Transverse colon (tissue), 4 donors: ENCODE measurements at regions not wholly inside any gene's neighbourhood (a gene's known extent, or its start where the extent isn't known, plus 50 kb on each side); places are given as distances from the start of the nearest gene placed in this dataset.

Experiments
- DNase-seq: peaks from one replicate; pipeline ENCODE4 v3.0.0-alpha.2; 2019
- H3K27ac ChIP-seq, 4 donors: fragments of 200-600 bp; sonication (generic); 2 replicates each; pipeline ENCODE4 v1.5.1; 2016 to 2018; ENCODE audit warnings: inconsistent platforms in 4 of 4
- H3K27me3 ChIP-seq: fragments of 200-600 bp; sonication (generic); 2 replicates; pipeline ENCODE4 v1.5.1; 2017; ENCODE audit warnings: inconsistent platforms
- H3K36me3 ChIP-seq, 4 donors: fragments of 200-600 bp; sonication (generic); 2 replicates each; pipeline ENCODE4 v1.5.1; 2017 to 2019; ENCODE audit warnings: inconsistent platforms in 4 of 4
- H3K4me1 ChIP-seq, 4 donors: fragments of 200-600 bp; sonication (generic); 2 replicates each; pipeline ENCODE4 v1.5.1; 2017 to 2020; ENCODE audit warnings: inconsistent platforms in 4 of 4
- H3K4me3 ChIP-seq, 4 donors: fragments of 200-600 bp; sonication (generic); 1 replicate in 1 of 4; 2 replicates in 3 of 4; pipeline versions ENCODE4 v1.5.1 to v1.6.1; 2017 to 2019; ENCODE audit warnings: inconsistent platforms in 4 of 4
- H3K9me3 ChIP-seq, 2 donors: fragments of 200-600 bp; sonication (generic); 2 replicates each; pipeline ENCODE4 v1.5.1; 2017 to 2019; ENCODE audit warnings: inconsistent platforms in 2 of 2
- EP300 ChIP-seq: sonication (generic); formaldehyde crosslinking; IDR thresholded peaks from one replicate; pipeline ENCODE4 v1.6.1; 2017; ENCODE audit warnings: antibody characterized with exemption, low read depth
- POLR2A ChIP-seq: fragments of 450-650 bp; IDR thresholded peaks from one replicate; pipeline ENCODE4 v1.6.1; 2016; ENCODE audit warnings: antibody characterized with exemption, mild to moderate bottlenecking, moderate library complexity
- POLR2AphosphoS5 ChIP-seq, 3 donors: sonication (generic); formaldehyde crosslinking; IDR thresholded peaks; one replicate each; pipeline ENCODE4 v1.6.1; 2016; ENCODE audit warnings: antibody characterized with exemption in 3 of 3
- WGBS, 2 donors: methylation state at CpG; one replicate each; pipeline ENCODE4 v1.1.5; 2018; ENCODE audit warnings: low coverage in 1 of 2; 5-methylcytosine and 5-hydroxymethylcytosine counted together
- in situ Hi-C, 4 donors: fragments of 200-750 bp; cut with MboI; loops; one replicate each; pipeline versions ENCODE4 v1.15.0 to v1.15.1; 2017; ENCODE audit warnings: low sequenced_read_pairs in 3 of 4, low pct_ligation_motif_present in 1 of 4, low pct_unique_long_range_greater_than_20kb in 1 of 4
- intact Hi-C: fragments of 100-400 bp; cut with DNase I; formaldehyde crosslinking; loops from one replicate; pipeline ENCODE4 v1.15.1; 2023; ENCODE audit warnings: low total_unique reads
- TF ChIP-seq, protein P1 (sequence below), 5 experiments: fragments of 200-600 bp in 3 of 5; fragments of 450-650 bp in 2 of 5; sonication (generic) in 3 of 5; IDR thresholded peaks; 1 replicate in 2 of 5; 2 replicates in 3 of 5; pipeline ENCODE4 v1.5.1; 2016 to 2017; ENCODE audit warnings: antibody characterized with exemption in 5 of 5, inconsistent platforms in 3 of 5, mild to moderate bottlenecking in 2 of 5, moderate library complexity in 1 of 5

DNA sequence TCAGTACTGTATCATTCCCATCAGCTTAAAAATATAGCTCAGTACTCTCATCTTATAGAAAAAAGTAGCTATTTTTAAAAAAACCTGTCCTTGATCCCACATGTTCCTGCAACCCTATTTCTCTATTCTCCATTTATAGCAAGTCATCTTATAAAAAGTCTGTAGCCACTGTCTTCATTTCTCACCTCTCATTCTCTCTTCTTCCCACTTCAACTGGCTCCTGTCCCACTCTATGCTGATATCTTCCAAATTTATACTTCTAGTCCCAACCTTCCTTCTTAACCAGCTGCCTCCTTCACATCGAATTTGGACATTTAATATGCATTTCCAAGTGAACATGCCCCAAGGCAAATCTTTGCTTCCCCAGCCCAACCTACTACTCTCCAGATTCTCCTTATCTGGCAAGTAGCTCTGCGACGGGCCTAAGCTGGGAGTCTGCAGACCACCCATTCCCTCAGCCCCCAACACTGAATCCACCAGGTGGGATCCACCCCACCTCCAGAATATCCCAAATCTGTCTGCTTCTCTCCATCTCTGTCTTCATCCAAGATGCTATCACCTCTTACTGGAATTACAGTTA, 52.0 kb upstream of the TANC2 start:
- Histone ChIP-seq H3K4me1 (no peaks in the 10 kb centered on the region), H3K27ac (no peak overlapping the region), H3K36me3 (no peaks in the 10 kb centered on the region), H3K4me3 (no peak overlapping the region), H3K9me3 (no peaks in the 10 kb centered on the region), H3K27me3 (no peaks in the 10 kb centered on the region)
- in situ Hi-C loops, result no loop called here
- no peak for DNase-seq
- 74 to 91% methylated on average over 3 of the region's 3 CpGs for WGBS, 2 donors
- intact Hi-C loops, result no loop called here
- TF ChIP-seq POLR2AphosphoS5 (IDR thresholded peaks at IDR 0.05), result no peak
- TF ChIP-seq, protein P1, sequence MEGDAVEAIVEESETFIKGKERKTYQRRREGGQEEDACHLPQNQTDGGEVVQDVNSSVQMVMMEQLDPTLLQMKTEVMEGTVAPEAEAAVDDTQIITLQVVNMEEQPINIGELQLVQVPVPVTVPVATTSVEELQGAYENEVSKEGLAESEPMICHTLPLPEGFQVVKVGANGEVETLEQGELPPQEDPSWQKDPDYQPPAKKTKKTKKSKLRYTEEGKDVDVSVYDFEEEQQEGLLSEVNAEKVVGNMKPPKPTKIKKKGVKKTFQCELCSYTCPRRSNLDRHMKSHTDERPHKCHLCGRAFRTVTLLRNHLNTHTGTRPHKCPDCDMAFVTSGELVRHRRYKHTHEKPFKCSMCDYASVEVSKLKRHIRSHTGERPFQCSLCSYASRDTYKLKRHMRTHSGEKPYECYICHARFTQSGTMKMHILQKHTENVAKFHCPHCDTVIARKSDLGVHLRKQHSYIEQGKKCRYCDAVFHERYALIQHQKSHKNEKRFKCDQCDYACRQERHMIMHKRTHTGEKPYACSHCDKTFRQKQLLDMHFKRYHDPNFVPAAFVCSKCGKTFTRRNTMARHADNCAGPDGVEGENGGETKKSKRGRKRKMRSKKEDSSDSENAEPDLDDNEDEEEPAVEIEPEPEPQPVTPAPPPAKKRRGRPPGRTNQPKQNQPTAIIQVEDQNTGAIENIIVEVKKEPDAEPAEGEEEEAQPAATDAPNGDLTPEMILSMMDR (IDR thresholded peaks at IDR 0.05), result no peak
- TF ChIP-seq EP300, result no peak
- no peak for TF ChIP-seq POLR2A

DNA sequence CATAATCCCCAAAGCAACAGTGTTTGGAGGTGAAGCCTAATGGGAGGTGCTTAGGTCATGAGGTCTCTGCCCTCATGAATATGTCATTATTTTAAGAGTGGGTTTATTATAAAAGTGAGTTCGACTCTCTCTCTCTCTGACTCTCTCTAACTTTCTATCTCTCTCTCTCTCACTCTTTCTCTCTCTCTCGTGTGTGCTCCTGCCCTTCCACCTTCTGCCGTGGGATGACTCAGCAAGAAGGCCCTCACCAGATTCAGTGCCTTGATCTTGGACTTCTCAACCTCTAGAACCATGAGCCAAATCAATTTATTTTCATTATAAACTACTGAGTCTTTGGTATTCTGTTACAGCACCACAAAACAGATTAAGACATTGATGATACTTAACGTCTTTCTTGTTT, 53.7 kb upstream of the TANC2 start:
- H3K27ac ChIP-seq, result no peak overlapping the region
- H3K4me3 ChIP-seq, result no peak overlapping the region
- intact Hi-C loops, result no loop called here
- no peaks in the 10 kb centered on the region for H3K4me1 ChIP-seq
- 79 to 88% methylated on average over 4 of the region's 4 CpGs for WGBS, 2 donors
- H3K36me3 ChIP-seq, result no peaks in the 10 kb centered on the region
- DNase-seq, result no peak
- TF ChIP-seq POLR2A, result no peak
- TF ChIP-seq, protein P1 (IDR thresholded peaks at IDR 0.05), result no peak
- TF ChIP-seq EP300, result no peak
- no peak for TF ChIP-seq POLR2AphosphoS5 (IDR thresholded peaks at IDR 0.05)
- H3K27me3 ChIP-seq, result no peaks in the 10 kb centered on the region
- H3K9me3 ChIP-seq, result no peaks in the 10 kb centered on the region
- in situ Hi-C loops, result no loop called here

DNA sequence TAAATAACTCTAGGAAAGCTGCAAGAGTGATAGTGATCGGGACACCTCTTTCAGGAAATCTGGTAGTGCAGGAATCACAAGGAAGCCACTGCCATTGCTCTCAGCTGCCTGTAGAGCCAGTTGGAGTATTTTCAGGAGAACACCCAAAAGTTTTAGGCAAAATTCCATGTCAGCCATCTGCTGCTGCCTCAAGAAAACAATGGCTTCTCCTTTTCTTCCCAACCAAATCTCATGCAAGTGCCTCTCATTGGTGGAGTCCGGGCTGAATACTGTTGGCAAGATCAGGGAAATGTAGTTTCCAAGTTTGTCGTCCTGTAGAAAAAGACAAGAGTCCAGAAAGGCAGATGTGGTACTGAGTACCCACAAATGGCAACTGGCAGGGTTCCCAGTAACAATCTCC, 54.9 kb upstream of the TANC2 start:
- intact Hi-C loops (no loop called here), in situ Hi-C loops (no loop called here)
- Histone ChIP-seq H3K4me3 (no peak overlapping the region), H3K9me3 (no peaks in the 10 kb centered on the region), H3K27me3 (no peaks in the 10 kb centered on the region), H3K36me3 (no peaks in the 10 kb centered on the region), H3K4me1 (no peaks in the 10 kb centered on the region), H3K27ac (no peak overlapping the region)
- WGBS, 2 donors, result 57% methylated on average over 3 of the region's 3 CpGs; no CpG with 5 or more reads in 1 of the 2 donors
- TF ChIP-seq POLR2A (no peak), EP300 (no peak), POLR2AphosphoS5 (IDR thresholded peaks at IDR 0.05) (no peak)
- TF ChIP-seq, protein P1 (IDR thresholded peaks at IDR 0.05), result no peak
- DNase-seq, result no peak

DNA sequence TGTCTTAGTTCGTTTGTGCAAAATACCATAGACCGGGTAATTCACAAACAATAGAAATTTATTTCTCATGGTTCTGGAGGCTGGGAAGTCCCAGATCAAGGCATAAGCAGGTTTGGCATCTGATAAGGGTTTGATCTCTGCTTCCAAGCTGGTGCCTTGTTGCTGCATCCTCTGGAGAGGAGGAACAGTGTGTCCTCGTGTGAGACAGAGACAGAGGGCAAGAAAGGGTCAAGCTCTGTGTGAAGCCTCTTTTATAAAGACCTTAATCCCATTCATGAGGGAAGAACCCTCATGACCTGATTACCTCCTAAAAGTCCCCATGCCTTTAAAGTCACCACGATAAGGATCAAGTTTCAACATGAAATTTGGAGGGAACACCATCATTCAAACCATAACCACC, 55.8 kb upstream of the TANC2 start:
- WGBS, 2 donors, result 63 to 67% methylated on average over 1 to 4 of the region's 4 CpGs

More for the DNA sequence above, 55.8 kb upstream of the TANC2 start:
- DNase-seq, result no peak
- intact Hi-C loops, result no loop called here
- in situ Hi-C loops, result no loop called here
- no peaks in the 10 kb centered on the region for H3K4me1 ChIP-seq
- H3K9me3 ChIP-seq, result no peaks in the 10 kb centered on the region
- H3K27me3 ChIP-seq, result no peaks in the 10 kb centered on the region
- H3K27ac ChIP-seq, result no peak overlapping the region
- H3K4me3 ChIP-seq, result no peak overlapping the region
- TF ChIP-seq EP300 (no peak), POLR2AphosphoS5 (IDR thresholded peaks at IDR 0.05) (no peak), POLR2A (no peak)
- TF ChIP-seq, protein P1 (IDR thresholded peaks at IDR 0.05), result no peak
- H3K36me3 ChIP-seq, result no peaks in the 10 kb centered on the region
